HG03108 (cell line): ENCODE measurements at regions not wholly inside any gene's neighbourhood (a gene's known extent, or its start where the extent isn't known, plus 50 kb on each side); places are given as distances from the start of the nearest gene placed in this dataset.
A peak's percentile ranks its signal among the peaks of the same experiment; 100 is the strongest.
"Not testable (repeated sequence)": the region's sequence is repeated elsewhere in the genome, so short reads cannot be mapped to it uniquely, and the experiment has no call there.

Experiments used
- ATAC-seq: cut with Tn5 transposase; IDR thresholded peaks from one replicate; pipeline ENCODE4 v1.9.1; 2021; ENCODE audit warnings: moderate library complexity; ENCODE audit not compliant: unreplicated experiment

GRCh38 chr5:92552206-92553160 lies 1028.5 kb downstream of the NR2F1-AS1 start:
- ATAC-seq = no peak

- no peak for ATAC-seq
Measured at GRCh38 chr5:92548346-92548745, 1032.7 kb downstream of the NR2F1-AS1 start.

- no peak for ATAC-seq
Measured at GRCh38 chr5:92544596-92544995, 1036.4 kb downstream of the NR2F1-AS1 start.

- ATAC-seq = no peak
Measured at GRCh38 chr5:92544036-92544435, 1037.0 kb downstream of the NR2F1-AS1 start.

- no peak for ATAC-seq
Measured at GRCh38 chr5:92543201-92543600, 1037.8 kb downstream of the NR2F1-AS1 start.

- ATAC-seq = not testable (repeated sequence)
Measured at GRCh38 chr5:92542017-92542416, 1039.0 kb downstream of the NR2F1-AS1 start.

- no peak for ATAC-seq
Measured at GRCh38 chr5:92527311-92528078, 1053.5 kb downstream of the NR2F1-AS1 start.

GRCh38 chr5:92525131-92525530 lies 1055.9 kb downstream of the NR2F1-AS1 start:
- no peak for ATAC-seq

- ATAC-seq = no peak
Measured at GRCh38 chr5:92519811-92520632, 1061.0 kb downstream of the NR2F1-AS1 start.

- peak; percentile 94 for ATAC-seq
Measured at GRCh38 chr5:92518318-92518904, 1062.6 kb downstream of the NR2F1-AS1 start.

- ATAC-seq = no peak
Measured at GRCh38 chr5:92514896-92515295, 1066.1 kb downstream of the NR2F1-AS1 start.

- no peak for ATAC-seq
Measured at GRCh38 chr5:92513067-92513466, 1068.0 kb downstream of the NR2F1-AS1 start.

GRCh38 chr5:92508271-92508670 lies 1072.7 kb downstream of the NR2F1-AS1 start:
- no peak for ATAC-seq

GRCh38 chr5:92505925-92506324 lies 1075.1 kb downstream of the NR2F1-AS1 start:
- ATAC-seq = no peak

- no peak for ATAC-seq
Measured at GRCh38 chr5:92505145-92505544, 1075.9 kb downstream of the NR2F1-AS1 start.

GRCh38 chr5:92504346-92504745 lies 1076.7 kb downstream of the NR2F1-AS1 start:
- no peak for ATAC-seq

GRCh38 chr5:92500752-92501151 lies 1080.3 kb downstream of the NR2F1-AS1 start:
- ATAC-seq = no peak

GRCh38 chr5:92496545-92496944 lies 1084.5 kb downstream of the NR2F1-AS1 start:
- ATAC-seq = no peak

- no peak for ATAC-seq
Measured at GRCh38 chr5:92494508-92494907, 1086.5 kb downstream of the NR2F1-AS1 start.

GRCh38 chr5:92492908-92493307 lies 1088.1 kb downstream of the NR2F1-AS1 start:
- ATAC-seq = no peak

- no peak for ATAC-seq
Measured at GRCh38 chr5:92484484-92484883, 1096.5 kb downstream of the NR2F1-AS1 start.
